Activated CD8-positive, alpha-beta T cell treated with anti-CD3 and anti-CD28 coated beads for 36 hours (primary cell): ENCODE measurements at regions not wholly inside any gene's neighbourhood (a gene's known extent, or its start where the extent isn't known, plus 50 kb on each side); places are given as distances from the start of the nearest gene placed in this dataset.

Experiments used
- ATAC-seq: fragments of 200-7000 bp; cut with Tn5 transposase; one replicate; pipeline ENCODE4 v1.10.0; 2021; ENCODE audit warnings: mild to moderate bottlenecking, moderate library complexity
- CTCF ChIA-PET: fragments of 350-600 bp; sonication (Branson Sonifier 250); formaldehyde crosslinking; loops from one replicate; lab custom pipeline; 2021; ENCODE audit warnings: antibody characterized with exemption; lab: Charles Lee
- POLR2A ChIA-PET: fragments of 350-600 bp; sonication (Branson Sonifier 250); formaldehyde crosslinking; loops from one replicate; lab custom pipeline; 2021; ENCODE audit warnings: antibody characterized with exemption; lab: Charles Lee
- DNase-seq: peaks from one replicate; pipeline ENCODE4 v3.0.0-alpha.2; 2020
- H3K27ac Mint-ChIP-seq: one replicate; pipeline ENCODE4 v1.8.0; 2021; ENCODE audit warnings: mild to moderate bottlenecking, mixed read lengths
- H3K27me3 Mint-ChIP-seq: one replicate; pipeline ENCODE4 v1.8.0; 2021; ENCODE audit warnings: mixed read lengths
- H3K36me3 Mint-ChIP-seq: one replicate; pipeline ENCODE4 v1.8.0; 2021; ENCODE audit warnings: low read depth, mixed read lengths
- H3K4me1 Mint-ChIP-seq: one replicate; pipeline ENCODE4 v1.8.0; 2021; ENCODE audit warnings: low read depth, mixed read lengths
- H3K4me3 Mint-ChIP-seq: one replicate; pipeline ENCODE4 v1.8.0; 2021; ENCODE audit warnings: mild to moderate bottlenecking, moderate library complexity, mixed read lengths
- H3K9me3 Mint-ChIP-seq: one replicate; pipeline ENCODE4 v1.8.0; 2021; ENCODE audit warnings: mixed read lengths
- CTCF ChIP-seq: fragments of 200-600 bp; IDR thresholded peaks from one replicate; pipeline ENCODE4 v1.8.0; 2022; ENCODE audit warnings: antibody characterized with exemption, mild to moderate bottlenecking
- intact Hi-C: fragments of 100-400 bp; cut with micrococcal nuclease; formaldehyde crosslinking; loops from one replicate; pipeline ENCODE4 v1.10.0; 2022

GRCh38 chr2:118730405-118730804 is 117.0 kb downstream of the EN1 start:
- intact Hi-C loops = no loop called here
- no peak for TF ChIP-seq CTCF
- POLR2A ChIA-PET = no interaction called here
- no peak overlapping the region for H3K4me3 Mint-ChIP-seq
- no peak for DNase-seq
- ATAC-seq = no peak
- no peak overlapping the region for H3K27ac Mint-ChIP-seq
- CTCF ChIA-PET = no interaction called here
- H3K36me3 Mint-ChIP-seq = no peaks in the 10 kb centered on the region
- no peaks in the 10 kb centered on the region for H3K9me3 Mint-ChIP-seq
- H3K27me3 Mint-ChIP-seq = peaks cover 9% of the 10 kb centered on the region
- H3K4me1 Mint-ChIP-seq = no peaks in the 10 kb centered on the region

GRCh38 chr2:118729760-118730159 is 117.7 kb downstream of the EN1 start:
- Mint-ChIP-seq H3K27ac (no peak overlapping the region), H3K27me3 (peaks cover 9% of the 10 kb centered on the region), H3K9me3 (no peaks in the 10 kb centered on the region), H3K36me3 (no peaks in the 10 kb centered on the region), H3K4me1 (no peaks in the 10 kb centered on the region), H3K4me3 (no peak overlapping the region)
- ATAC-seq = no peak
- ChIA-PET CTCF (no interaction called here), POLR2A (no interaction called here)
- intact Hi-C loops = no loop called here
- TF ChIP-seq CTCF = no peak
- no peak for DNase-seq

DNA sequence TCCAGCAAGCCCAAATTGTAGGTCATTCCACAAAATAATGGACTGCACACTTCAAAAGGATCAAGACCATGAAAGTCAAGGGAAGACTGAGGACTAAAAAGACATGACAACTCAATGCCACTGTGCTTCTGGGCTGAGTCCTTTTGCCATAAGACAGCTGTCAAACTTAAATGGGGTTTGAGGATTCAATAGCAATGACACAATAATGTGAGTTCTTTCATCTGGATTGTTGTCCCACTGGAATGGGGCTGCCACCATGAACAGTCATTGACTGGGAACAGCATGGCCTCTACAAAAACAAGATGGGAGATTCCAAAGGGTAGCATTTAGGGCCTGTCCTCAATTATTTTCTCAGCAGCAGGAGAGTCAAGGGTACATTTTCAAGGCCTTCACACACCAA is 118.5 kb downstream of the EN1 start:
- H3K9me3 Mint-ChIP-seq = no peaks in the 10 kb centered on the region
- H3K4me1 Mint-ChIP-seq = no peaks in the 10 kb centered on the region
- no peak overlapping the region for H3K27ac Mint-ChIP-seq
- no peak for TF ChIP-seq CTCF
- DNase-seq (no peak), ATAC-seq (no peak)
- no peaks in the 10 kb centered on the region for H3K36me3 Mint-ChIP-seq
- H3K4me3 Mint-ChIP-seq = no peak overlapping the region
- POLR2A ChIA-PET = no interaction called here
- CTCF ChIA-PET = no interaction called here
- peaks cover 9% of the 10 kb centered on the region for H3K27me3 Mint-ChIP-seq
- intact Hi-C loops = no loop called here

DNA sequence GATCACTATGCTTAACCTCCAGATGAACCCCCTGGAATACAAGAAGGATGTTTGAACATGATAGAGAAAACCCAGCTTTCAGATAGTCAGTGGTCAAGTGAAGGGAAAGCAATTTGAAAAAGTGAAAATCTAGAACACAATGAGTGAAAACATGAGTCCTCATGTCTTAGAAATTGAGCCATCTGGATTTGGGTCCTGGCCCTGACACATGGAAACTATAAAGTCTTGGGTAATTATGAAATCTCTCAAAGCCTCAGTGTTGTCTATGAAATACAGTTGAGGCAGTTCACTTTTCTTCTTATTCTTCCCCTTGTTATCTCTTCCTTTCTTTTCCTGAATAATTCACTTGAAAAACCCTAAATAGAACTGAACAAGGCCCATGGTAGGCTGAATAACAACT is 120.6 kb downstream of the EN1 start:
- Mint-ChIP-seq H3K36me3 (no peaks in the 10 kb centered on the region), H3K27ac (no peak overlapping the region), H3K9me3 (no peaks in the 10 kb centered on the region), H3K4me1 (no peaks in the 10 kb centered on the region), H3K4me3 (no peak overlapping the region), H3K27me3 (peaks cover 5% of the 10 kb centered on the region)
- POLR2A ChIA-PET = interaction anchor here (1.0 kb wide), 1 partner anchor 48 kb away, joined by 3 read pairs; no protein-coding TSS in a partner anchor
- CTCF ChIA-PET = no interaction called here
- intact Hi-C loops = no loop called here
- ATAC-seq (no peak), DNase-seq (no peak)
- TF ChIP-seq CTCF = no peak

DNA sequence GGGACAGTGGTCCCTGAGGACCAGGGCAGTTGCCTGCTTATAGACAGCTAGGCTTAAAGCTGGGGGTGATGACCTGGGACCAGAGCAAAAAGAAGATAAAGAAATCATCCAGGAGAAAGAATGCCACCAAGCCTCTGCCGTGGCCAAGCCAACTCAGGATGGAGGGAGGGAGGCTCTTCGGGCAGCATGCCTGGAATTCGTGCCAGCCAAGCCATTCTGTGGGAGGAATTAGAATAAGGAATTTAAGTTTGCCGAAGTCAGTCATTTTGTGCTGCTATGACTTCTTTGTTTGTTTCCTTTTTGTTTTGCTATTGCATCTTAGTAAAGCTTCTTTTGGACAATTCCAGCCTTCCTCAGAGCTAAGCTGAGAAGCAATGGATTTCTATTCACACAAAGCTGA is 124.1 kb downstream of the EN1 start:
- DNase-seq (no peak), ATAC-seq (no peak)
- ChIA-PET POLR2A (no interaction called here), CTCF (no interaction called here)
- intact Hi-C loops = no loop called here
- no peak overlapping the region for H3K4me3 Mint-ChIP-seq
- no peak for TF ChIP-seq CTCF
- H3K27me3 Mint-ChIP-seq = peaks cover 2% of the 10 kb centered on the region
- no peaks in the 10 kb centered on the region for H3K9me3 Mint-ChIP-seq
- no peaks in the 10 kb centered on the region for H3K36me3 Mint-ChIP-seq
- H3K27ac Mint-ChIP-seq = no peak overlapping the region
- no peaks in the 10 kb centered on the region for H3K4me1 Mint-ChIP-seq
